CD4-positive, alpha-beta T cell treated with Interleukin-17A for 4 hours (primary cell): ENCODE measurements at regions not wholly inside any gene's neighbourhood (a gene's known extent, or its start where the extent isn't known, plus 50 kb on each side); places are given as distances from the start of the nearest gene placed in this dataset.

Experiments used
- DNase-seq: peaks from one replicate; pipeline ENCODE4 v3.0.0-alpha.2; 2020; ENCODE audit warnings: mixed read lengths

DNA sequence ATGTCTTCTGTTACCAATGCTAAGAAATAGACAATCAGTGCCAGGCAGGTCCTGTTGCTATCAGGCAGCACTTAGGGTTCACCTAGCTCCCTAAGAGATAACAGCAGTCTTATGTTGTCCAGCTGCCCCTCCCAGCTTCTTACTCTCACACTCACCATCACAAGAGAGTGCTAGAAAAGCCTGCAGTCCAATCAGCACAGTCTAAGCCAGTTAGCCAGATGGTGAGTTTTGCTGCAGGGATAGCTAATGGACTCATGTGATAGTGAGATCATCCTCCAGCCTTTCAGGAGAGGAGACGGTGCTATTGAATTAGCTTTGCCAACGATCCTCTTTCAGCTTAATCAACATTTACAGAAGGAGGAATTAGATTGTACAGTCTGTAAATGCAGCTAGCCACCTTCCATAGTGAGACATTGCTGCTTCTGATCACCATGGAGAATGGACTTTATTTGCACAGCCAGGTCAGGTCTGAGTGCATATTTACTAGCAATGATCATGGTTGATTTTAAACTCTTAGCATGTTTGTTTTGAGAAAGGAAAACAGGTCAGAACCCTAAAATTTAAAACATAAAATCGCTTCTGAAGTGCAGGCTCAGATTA, 438.3 kb downstream of the CENPC start:
- DNase-seq = no peak

DNA sequence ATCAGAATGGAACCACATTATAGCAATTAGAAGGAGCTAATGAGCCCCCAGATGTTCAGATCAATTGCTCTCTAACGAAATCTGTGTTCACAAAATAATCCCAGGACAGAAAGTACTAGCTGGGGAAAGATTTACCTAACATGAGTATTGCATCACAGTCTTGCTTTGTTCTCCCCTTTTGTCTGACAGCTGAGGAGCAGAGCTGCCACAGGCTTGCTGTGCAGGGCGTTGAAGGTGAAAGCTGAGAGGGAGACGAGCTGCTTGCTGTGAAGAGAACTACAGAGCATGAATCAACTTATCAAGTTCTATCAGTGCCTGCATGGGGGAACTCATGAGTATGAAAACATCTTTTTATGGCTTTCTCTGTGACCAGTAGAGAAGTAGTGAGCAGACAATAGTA, 441.2 kb downstream of the CENPC start:
- DNase-seq = no peak

DNA sequence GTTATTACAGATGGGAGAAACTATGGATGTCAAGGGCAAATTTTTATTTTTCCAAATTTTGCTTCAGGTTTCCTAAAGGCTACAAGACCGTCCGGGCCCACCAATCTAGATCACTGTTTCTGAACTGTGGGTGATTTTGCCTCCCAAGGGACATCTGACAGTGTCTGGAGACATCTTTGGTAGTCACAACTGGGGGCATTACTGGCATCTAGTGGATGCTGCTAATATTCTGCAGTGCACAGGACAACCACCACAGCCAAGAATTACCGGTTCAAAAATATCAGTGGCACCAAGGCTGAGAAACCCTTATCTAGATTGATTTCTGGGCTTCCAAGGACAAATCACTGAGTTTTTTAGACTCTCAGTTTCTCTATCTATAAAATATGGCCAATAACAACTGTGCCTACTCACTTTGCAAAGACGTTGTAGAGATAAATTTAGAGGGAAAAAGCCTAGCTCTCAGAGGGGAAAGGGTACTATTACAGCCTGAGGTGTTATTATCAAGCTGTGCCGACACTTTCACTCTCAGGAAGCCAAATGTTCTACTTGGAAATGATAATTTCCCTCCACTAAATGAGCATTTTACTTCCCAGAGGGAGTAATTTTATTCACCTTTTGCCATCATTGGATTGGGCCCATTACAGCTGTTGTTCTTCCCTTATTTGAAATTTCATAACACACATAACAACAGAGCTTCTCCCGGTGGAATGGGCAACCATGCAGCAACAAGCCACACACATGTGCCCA, 442.1 kb downstream of the CENPC start:
- DNase-seq = no peak

DNA sequence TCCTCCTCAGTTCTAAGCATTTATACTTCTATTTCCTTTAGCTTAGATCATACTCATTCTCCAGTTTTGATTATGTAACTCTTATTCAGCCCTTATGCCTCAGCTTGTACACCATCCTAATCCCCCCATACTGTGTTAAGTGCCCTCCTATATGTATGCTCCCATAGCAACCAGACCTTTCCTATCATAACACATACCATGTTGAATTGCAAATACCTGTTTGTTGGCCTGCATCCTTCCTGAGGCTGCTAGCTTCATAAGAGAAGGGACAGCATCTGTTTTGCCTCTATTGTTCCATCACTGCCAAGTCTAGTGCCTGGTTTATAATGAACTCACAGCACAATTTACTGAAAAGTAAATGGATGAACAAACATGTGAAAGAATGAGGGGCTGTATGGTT, 443.7 kb downstream of the CENPC start:
- DNase-seq = no peak

DNA sequence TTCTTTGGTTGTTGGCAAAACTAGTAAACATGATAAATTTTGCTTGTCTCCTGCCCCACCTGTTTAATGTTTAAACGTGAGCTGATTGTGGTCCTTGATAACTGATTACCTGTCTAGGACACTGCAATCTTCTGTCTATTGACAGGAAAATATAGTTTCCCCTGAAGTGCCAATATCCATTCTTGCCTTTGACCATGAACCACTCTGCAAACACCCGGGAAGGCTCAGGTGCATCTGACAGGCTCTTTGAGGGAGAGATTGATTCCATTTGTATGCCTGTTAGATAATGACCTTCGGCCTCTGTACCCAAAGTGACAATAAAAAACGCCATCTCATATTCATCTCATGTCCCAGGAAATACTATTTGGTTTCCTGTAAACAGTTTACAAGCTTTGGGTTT, 453.0 kb downstream of the CENPC start:
- DNase-seq = no peak

DNA sequence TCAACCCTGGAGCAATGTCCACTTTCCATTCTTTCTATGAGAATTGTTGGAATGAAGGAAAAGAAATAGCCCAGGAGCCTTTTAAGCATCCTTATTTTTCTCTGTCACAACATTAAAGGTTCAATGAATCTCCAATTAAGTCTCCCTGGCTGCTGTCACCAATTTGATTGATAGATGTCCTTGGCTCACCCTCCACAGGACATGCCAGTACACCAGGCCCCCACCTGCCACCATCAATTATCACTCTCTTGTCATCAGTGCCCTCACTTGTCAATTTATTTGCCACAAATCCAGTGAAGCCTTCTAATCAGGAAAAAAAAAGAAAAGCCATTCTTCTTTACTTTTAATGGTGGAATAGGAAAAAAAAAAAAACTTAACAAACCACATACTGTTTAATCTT, 453.6 kb downstream of the CENPC start:
- no peak for DNase-seq

DNA sequence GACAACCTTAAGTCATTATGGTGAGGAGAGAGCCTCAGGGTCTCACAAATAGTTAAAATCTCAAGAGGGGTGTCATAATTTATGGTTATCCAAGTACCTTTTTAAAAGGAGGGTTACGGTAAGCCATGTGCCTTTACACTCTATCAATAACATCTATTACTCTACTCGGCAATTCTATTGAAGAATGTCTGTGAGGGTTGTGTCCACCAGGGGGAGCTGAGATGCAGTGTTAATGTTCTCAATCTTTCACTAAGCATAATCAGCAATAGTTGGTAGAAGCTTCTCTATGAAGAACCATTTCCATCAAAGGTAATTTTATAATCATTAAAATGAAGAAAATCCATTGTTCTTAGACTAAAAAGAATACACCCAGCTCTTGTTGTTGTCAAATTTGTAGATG, 457.4 kb downstream of the CENPC start:
- DNase-seq = peak; percentile 24

DNA sequence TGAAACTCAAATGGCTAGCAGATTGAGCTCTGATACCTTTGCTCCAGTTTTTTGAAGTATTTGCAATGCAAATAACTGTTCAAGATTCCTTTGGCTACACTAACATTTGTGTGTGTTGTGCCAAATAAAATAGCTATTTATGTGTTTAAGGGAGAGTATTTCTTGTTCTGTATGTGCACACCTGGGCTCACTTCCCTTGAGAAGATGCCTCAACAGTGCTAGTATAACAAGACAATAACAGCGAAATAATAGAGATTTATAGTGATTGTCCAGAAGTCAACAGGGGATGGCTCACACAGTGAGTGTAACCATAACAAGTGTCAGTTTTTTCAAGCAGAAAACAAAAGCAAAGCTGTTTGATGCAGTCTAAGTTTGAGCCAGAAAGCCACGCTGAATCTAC, 460.5 kb downstream of the CENPC start:
- no peak for DNase-seq

DNA sequence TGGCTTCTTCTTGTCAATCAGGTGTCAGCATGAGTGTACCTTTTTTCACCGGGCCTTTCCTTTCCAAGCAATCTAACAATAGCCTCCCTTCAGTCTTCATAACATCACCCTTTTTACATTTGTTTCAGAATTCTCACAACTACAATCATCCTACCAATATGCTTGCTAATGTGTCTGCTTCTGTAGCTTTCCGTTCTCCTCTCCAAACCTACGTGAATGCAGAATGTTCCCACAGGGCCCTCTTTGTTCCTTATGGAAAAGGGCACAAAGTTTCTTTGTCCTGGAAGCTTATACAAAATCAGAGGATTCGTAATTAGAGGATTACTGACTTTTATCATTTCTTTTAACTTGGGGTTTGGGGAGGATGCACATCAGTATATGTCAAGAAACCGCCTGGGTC, 461.8 kb downstream of the CENPC start:
- DNase-seq = no peak

DNA sequence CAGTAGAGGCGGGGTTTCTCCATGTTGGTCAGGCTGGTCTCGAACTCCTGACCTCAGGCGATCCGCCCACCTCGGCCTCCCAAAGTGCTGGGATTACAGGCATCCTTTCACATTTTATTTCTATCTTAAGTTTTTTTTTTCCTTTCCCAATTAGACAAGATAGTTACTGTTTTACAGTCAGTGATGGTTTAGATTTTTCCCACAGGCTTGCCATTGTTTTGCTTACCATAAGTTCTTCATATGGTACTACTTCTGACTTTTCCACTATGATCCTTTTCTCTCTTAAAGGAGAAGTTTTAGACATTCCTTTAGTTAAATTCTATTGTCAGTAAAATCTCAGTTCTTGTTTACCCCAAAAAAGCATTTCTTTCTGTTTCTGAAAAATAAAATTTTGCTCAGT, 462.6 kb downstream of the CENPC start:
- no peak for DNase-seq

DNA sequence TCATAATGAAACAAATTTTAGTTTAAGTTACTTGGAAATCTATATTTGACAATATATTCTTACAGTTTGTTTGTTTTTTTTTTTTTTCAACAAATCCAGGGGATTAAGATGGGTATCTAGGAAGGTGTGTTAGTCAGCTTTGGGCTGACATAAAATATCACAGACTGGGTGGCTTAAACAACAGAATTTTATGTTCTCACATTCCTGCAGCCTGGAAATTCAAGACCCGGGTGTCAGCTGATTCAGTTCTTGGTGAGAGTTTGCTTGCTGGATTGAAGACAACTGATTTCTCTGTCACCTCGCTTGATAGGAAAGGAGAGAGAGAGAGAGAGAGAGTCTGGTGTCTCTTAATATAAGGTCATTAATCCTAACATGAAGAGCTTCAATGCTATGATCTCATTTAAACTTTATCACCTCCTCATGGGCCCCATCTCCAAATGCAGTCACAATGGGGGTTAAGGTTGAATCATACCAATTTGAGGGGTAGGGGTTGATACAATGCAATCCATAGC, 465.2 kb downstream of the CENPC start:
- no peak for DNase-seq

DNA sequence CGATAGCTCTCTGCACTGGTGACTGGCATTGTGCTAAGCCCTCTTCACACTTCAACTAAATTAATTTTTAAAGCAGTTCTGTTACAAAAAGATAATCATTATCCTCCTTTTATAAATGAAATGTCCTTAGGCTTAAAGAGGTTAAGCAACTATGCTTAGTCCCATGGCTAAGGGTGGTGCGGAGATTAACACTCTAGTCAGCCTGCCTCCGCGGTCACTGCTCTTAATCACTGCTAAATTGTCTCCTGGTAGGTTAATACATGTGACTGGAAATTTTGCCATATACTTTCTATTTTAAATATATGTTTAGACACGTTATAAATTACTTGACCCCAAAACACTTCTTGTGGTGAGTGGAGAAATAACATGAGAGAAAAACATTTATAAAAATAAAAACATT, 473.7 kb downstream of the CENPC start:
- DNase-seq = no peak

DNA sequence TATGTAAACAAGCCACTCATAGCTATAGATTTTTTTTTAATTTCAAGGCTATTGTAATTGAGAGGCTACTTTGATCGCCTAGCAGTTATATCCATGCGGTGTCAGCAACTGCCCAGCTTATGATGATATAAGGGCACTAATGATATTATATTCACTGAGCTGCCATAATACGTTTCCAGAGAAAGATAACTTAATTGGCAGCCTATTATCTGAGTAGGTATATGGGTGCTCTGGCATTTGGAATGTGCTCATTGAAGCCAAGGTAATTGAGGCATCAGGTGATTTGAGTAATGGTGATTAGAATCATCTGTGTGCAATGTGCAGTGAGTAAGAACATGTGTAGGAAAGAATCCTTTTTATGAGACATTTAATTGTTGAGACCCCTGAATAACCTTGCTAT, 490.0 kb downstream of the CENPC start:
- no peak for DNase-seq

DNA sequence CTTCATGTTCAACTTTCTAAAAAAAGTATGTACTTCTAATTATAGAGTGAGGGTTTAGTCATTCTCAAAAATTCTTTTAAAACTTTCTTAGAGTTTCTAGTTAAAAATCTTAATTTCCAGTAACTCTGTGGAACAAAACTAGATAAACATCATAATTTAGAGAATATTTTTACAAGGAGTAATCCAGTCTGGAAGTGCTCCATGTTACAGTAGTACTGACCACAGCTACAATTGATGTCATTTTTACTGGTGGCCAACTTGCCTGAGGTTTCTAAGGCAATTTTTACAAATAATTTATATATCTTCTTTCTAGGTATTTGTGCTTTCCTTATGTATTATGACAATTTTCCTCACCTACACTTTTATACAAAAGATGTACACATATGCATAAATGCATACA, 490.4 kb downstream of the CENPC start:
- no peak for DNase-seq

DNA sequence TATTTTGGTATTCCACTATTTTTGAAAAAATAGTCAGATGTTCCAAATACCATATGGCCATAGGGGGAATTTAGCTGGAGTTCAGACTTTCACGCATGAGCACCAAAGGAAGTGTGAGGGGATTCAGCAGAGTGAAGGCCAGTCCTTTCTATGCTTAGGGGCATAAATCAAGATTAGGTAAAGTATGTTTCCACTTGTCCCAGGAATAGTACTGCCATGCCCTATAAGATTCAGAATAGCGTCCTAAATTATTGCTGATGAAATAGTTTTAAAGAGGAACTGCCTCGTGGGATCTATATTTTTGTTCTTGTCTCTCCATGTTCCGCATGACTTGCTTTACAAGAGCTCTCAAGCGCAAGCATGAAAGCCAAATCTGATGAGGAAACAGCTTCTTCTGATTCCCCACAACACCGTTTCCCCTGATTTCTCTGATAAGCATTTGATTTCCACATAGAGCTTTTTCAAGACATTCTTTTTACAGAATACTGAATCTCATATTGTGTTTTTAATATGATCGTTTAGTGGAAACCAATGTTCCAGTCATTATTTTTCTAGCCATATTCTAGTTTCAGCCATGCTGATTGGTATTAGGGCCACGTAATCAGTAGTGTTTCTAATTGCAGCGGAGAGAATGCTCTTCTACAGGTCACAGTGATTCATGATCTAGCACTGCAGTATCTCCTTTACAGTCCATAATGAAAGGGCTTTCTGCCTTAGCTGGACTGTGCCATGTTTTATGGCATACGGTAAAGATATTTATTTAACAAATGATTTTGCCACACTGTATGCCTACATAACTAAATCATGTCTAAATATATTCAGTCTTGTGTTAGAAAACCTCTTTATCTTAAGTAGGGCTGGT, 492.3 kb downstream of the CENPC start:
- DNase-seq = no peak

DNA sequence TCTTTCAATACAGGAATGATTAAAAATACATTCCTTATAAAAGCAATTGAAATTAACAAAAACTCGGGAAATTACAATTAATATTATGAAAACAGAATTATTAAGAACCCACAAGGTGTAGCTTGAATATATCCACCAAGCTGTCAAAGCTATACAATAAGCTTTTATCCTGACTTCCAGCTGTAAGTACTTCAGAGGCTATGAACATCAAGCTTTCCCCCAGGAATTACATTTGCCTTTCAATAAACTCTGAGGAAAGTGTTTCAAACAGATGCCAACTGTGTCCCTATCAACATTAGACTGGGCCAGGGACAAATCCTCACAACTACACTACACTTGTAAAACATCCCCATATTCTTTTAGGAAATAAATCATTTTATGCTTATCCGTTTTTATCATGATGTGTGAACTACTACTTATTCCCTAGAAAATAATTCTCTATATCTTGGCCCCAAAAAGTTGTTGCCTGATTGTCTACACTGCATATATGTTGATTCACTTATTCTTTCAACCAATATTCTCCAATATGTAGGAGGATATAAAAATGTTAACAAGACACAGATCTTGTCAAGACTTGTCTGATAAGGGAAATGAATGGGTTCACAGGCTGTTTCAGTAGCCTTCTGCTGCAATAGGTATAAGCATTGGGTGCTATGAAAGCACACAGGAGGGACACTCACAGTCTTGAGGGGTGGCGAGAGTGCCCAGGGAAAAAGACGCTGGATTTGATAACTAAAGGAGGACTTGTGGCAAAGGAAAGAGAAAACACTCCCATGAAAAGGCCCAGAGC, 494.1 kb downstream of the CENPC start:
- DNase-seq = no peak

DNA sequence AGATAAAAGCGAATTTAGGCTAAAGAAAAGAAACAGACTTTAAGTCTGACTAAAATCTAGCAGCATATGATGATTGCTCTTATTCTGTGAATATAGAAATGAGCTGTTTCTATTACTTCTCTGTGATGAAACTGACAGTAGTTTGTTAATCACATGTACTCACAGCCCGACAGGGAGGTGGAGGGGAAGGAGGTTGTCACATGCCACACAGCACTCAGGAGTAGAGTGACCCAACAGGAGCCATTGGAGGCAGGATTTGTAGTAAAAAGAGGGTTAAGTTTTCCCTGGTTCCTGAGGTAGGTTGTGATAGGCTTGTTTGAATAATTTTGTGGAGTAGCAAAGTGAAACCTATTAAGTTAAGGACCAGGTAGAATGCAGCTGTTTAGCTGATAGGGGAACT, 495.9 kb downstream of the CENPC start:
- no peak for DNase-seq

DNA sequence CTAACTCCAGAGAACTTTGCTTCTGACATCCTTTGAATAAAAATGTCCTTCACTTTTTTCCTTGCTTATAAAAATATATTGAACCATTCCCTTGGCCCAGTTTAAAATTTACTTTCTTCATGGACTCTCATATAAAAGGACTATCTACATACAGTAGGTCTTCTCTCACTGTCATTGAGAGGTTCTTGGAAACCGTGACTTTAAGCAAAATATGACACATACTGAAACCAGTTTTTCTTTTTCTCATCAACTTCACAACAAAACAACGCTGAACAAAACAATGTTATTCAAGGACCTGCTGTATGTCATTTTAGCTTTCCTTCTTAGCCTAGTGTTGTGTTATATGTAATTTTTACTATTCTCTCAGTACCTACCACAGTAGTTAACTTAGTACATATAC, 496.8 kb downstream of the CENPC start:
- no peak for DNase-seq

DNA sequence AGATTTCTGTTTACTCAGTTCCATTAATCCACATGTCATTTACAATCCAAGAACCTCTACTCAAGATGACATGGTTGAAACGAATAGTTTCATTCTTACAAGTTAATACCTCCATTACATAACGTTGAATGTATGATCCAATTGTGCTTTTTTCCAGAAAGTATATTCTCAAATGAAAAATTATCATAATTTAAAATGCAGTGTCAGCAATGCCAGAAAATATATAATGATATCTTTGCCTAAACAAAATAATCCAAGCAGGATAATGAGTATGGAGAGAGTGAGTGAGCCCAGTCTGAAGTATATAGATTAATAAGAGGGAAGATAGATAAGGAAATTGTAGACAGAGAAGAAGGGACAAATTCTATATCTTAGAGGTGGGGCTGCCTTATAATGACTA, 505.0 kb downstream of the CENPC start:
- no peak for DNase-seq

DNA sequence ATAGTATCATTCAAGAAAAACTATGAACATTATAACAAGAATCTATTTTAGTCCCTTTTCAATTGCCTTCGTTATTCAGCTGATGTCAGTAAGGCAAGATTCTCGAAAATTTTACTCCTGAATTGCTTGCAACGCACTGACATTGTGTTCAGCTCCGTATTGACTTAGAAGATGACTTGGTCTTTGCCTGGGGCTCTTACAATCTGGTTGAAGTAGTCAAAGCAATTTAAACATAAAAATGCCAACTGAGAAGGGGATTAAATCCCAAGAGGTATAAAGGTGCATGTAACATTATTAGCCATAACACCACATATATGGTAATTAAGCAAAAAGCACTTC, 507.1 kb downstream of the CENPC start:
- DNase-seq = no peak

DNA sequence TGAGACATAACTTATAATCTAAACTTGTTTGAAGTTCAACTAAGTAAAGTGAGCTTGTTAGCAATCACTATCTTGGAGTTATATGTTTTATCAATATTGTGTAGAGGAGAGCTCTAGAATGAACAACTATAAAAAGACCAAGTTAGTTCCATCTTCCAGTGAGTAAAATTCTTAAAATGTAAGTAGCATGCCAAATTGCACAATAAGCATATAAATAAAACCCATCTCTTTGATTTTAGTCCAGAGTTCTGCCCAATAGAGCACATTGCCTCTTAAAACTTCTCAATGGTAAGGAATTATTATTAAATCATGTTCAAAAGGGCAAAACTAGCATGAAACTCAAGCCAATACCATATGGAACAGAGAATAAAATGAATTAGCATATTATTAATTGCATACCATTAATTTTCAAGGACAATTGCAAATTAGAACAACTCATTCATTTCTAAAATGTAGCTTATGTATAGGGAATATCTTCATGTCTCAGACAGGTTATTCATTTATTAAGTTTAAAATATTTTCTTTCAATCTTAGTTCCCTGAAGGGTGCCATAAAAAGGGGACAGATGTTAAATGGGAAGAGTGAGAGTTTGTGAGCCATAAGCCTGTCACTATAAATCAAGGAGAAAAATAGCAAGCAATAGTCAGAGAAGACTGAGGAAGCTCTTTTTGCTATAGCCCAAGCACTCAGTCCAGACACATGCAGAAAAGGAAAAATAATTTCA, 507.6 kb downstream of the CENPC start:
- DNase-seq = no peak

DNA sequence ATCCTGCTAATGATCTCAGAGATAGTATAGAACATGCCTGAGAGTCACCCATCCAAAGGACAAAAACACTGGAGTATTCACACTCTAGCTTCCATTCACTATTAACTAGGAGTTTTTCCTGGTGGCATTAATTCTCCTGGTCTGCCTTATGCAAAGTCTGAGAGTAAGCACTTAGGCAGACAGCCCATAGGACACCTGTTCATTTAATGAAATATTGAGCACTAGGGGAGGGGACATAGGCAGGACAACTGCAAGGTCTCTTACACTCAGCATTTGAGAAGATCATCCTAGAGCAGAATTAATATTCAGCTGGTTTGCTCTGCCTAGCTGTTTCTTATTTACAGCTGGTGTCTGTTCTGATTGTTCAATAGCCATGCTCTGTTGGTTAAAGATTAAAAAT, 508.5 kb downstream of the CENPC start:
- no peak for DNase-seq

DNA sequence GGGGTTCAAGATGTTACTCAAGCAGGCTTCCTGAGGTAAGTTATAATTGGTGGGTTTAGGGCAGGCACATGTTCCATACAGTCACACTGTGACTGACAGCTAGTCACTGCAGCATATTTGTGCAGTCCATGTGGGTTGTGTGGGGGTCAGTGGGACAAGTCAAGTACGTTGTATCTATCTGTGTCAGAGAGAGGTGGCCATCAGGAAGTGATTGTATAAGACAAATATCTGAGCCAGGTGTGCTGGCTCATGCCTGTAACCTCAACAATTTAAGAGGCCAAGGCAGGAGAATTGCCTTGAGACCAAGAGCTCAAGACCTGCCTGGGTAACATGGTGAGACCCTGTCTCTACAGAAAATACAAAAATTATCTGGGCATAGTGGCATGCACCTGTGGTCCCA, 509.3 kb downstream of the CENPC start:
- no peak for DNase-seq
